ENCODE measurements at regions not wholly inside any gene's neighbourhood (a gene's known extent, or its start where the extent isn't known, plus 50 kb on each side); places are given as distances from the start of the nearest gene placed in this dataset.

DNA sequence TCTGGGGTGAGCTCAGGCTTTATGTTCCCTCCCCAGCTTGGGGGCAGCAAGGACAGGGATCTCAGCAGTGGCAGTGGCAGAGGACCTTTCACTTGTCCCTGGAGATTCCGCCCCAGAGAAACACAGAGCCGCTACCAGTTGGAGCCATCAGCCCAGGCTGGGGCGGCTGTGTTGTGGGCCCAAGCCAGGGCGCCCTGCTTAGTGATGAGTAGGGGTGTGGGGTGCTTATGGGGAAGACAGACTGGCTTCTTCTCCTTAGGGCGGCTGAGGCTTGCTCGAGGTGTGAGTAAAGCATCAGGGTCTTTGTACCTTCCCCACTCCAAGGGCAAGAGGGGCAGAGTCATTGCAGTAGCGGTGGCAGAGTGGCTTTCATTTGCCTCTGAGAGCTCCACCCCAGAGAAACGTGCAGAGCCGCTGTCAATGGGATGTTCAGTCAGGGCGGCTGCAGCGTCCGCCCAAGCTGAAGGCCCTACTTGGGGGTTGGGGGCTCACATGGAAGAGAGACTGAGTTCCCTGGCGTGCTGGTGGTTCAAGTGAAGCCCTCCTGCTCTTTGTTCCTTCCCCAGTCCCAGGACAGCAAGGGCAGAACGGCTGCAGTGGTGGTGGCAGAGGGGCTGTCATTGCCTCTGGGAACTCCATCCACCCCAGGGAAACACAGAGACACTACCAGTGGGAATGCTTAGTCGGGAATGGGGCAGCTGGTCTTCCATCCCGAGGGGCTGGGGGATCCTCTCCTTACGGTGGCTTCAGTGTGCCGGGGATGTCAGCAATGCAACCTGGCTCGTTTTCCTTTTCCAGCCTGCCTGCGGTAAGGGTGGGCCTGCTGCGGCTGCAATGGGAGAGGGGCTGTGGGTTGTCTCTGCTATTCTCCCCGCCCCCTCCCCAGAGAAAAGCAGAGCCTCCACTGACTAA is 2142.5 kb upstream of the TENM3 start:
- H2AFZ ChIP-seq (ENCODE audit: low read length): no peak overlapping the region
- no peaks in the 10 kb centered on the region for H3K36me3 ChIP-seq (ENCODE audit: insufficient read depth, low read length)
- H3K4me2 ChIP-seq (ENCODE audit: low read depth, low read length, poor library complexity, severe bottlenecking): no peak overlapping the region
- H3K27me3 ChIP-seq (ENCODE audit: low read length): no peaks in the 10 kb centered on the region
- no peak overlapping the region for H3K27ac ChIP-seq (ENCODE audit: low read length)
- no peak overlapping the region for H3K4me3 ChIP-seq (ENCODE audit: low read length)
- no peaks in the 10 kb centered on the region for H3K9me2 ChIP-seq (replicated peaks; ENCODE audit: insufficient read depth, low read length)
- no peaks in the 10 kb centered on the region for H4K20me1 ChIP-seq (ENCODE audit: insufficient read depth, low read depth, low read length)
- H3K9me3 ChIP-seq (ENCODE audit: low read length): no peaks in the 10 kb centered on the region
- H3K4me1 ChIP-seq (ENCODE audit: low read length): no peaks in the 10 kb centered on the region
- no peaks in the 10 kb centered on the region for H3K79me2 ChIP-seq (ENCODE audit: low read length)
- DNase-seq: no peak
- no peak overlapping the region for H3K9ac ChIP-seq (ENCODE audit: low read length)

DNA sequence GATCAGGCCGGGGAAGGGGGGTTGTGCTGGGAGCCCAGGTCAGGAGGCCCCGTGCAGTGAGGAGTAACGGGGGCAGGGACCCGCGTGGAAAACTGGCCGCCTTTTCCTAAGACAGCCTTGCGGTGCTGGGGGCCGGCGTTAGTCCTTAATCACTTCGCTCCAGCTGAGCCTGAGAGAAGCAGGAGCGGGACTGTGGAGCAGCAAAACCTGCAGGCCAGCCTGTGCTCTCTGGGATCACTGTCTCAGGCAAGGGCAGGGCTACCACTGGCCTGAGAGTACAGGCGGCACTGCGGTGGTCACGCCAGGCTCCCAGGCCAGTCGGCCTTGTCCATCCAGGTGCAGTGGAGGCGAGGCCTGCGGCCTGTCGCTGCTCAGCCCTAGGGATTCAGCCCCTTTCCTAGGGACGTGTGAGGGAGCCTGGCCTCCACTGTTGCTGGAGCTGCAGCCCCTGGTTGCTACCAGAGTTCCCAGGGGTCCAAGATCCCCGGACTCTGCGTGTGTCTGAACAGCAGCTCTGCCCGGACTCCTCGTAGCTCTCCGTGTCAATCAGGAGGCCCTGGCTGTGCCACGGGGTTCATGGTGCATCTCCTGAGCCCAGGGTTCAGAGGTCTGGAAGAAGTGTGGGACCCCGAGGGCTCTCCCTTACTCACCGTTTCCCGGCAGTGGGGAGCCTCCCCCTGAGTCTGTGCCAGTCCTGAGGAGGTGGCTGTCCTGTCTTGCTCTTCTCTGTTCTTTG is 2141.7 kb upstream of the TENM3 start:
- Histone ChIP-seq H3K79me2 (ENCODE audit: low read length) (no peaks in the 10 kb centered on the region), H3K27me3 (ENCODE audit: low read length) (no peaks in the 10 kb centered on the region), H3K4me1 (ENCODE audit: low read length) (no peaks in the 10 kb centered on the region), H3K9me3 (ENCODE audit: low read length) (no peaks in the 10 kb centered on the region), H3K9ac (ENCODE audit: low read length) (no peak overlapping the region), H3K4me3 (ENCODE audit: low read length) (no peak overlapping the region), H2AFZ (ENCODE audit: low read length) (no peak overlapping the region), H4K20me1 (ENCODE audit: insufficient read depth, low read depth, low read length) (no peaks in the 10 kb centered on the region), H3K9me2 (replicated peaks; ENCODE audit: insufficient read depth, low read length) (no peaks in the 10 kb centered on the region), H3K27ac (ENCODE audit: low read length) (no peak overlapping the region), H3K4me2 (ENCODE audit: low read depth, low read length, poor library complexity, severe bottlenecking) (no peak overlapping the region), H3K36me3 (ENCODE audit: insufficient read depth, low read length) (no peaks in the 10 kb centered on the region)
- DNase-seq: no peak

DNA sequence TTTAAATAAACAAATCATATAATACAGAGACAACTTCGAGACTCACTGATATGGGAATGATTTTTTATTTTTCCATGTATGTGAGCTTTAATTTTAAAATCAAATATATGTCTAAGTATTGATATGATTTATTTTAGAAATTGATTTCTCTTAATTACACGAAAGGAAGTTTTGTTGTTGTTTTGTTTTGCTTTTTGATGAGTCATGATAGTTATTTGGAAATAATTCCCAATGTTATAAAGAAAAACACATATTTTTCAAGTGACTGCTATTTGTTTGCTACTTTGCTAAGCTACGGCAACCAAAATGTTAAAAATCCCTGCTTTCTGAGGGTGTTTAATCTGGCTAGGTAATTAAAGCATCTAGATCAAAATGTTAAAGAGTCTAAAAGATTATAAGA is 2139.4 kb upstream of the TENM3 start:
- Histone ChIP-seq H4K20me1 (ENCODE audit: insufficient read depth, low read depth, low read length) (no peaks in the 10 kb centered on the region), H3K79me2 (ENCODE audit: low read length) (no peaks in the 10 kb centered on the region), H3K4me2 (ENCODE audit: low read depth, low read length, poor library complexity, severe bottlenecking) (no peak overlapping the region), H2AFZ (ENCODE audit: low read length) (no peak overlapping the region), H3K9me3 (ENCODE audit: low read length) (no peaks in the 10 kb centered on the region), H3K27ac (ENCODE audit: low read length) (no peak overlapping the region), H3K9me2 (replicated peaks; ENCODE audit: insufficient read depth, low read length) (no peaks in the 10 kb centered on the region), H3K27me3 (ENCODE audit: low read length) (no peaks in the 10 kb centered on the region), H3K4me3 (ENCODE audit: low read length) (no peak overlapping the region), H3K36me3 (ENCODE audit: insufficient read depth, low read length) (no peaks in the 10 kb centered on the region), H3K4me1 (ENCODE audit: low read length) (no peaks in the 10 kb centered on the region), H3K9ac (ENCODE audit: low read length) (no peak overlapping the region)
- no peak for DNase-seq

DNA sequence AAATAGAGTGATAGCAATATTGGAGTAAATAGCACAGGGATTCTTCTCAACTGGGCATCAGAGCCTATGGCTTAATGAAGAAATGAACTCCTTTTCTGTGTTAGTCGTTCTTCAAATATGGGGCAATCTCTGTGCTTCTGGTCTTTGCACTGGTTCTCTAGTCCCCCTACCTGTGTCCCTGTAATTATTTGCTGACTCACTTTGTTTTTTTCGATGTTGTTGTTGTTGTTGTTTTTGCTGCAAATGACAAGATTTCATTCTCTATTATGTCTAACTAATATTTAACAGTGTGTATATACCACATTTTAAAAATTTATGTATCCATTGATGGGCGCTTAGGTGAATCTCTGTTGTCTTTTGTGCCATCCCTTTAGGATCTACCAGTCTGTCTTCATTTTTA is 2137.8 kb upstream of the TENM3 start:
- no peak overlapping the region for H3K9ac ChIP-seq (ENCODE audit: low read length)
- no peaks in the 10 kb centered on the region for H3K9me3 ChIP-seq (ENCODE audit: low read length)
- no peaks in the 10 kb centered on the region for H3K79me2 ChIP-seq (ENCODE audit: low read length)
- H4K20me1 ChIP-seq (ENCODE audit: insufficient read depth, low read depth, low read length): no peaks in the 10 kb centered on the region
- no peak overlapping the region for H3K4me3 ChIP-seq (ENCODE audit: low read length)
- no peak overlapping the region for H3K4me2 ChIP-seq (ENCODE audit: low read depth, low read length, poor library complexity, severe bottlenecking)
- no peak overlapping the region for H2AFZ ChIP-seq (ENCODE audit: low read length)
- no peak overlapping the region for H3K27ac ChIP-seq (ENCODE audit: low read length)
- no peaks in the 10 kb centered on the region for H3K27me3 ChIP-seq (ENCODE audit: low read length)
- no peak for DNase-seq
- no peaks in the 10 kb centered on the region for H3K9me2 ChIP-seq (replicated peaks; ENCODE audit: insufficient read depth, low read length)
- H3K36me3 ChIP-seq (ENCODE audit: insufficient read depth, low read length): no peaks in the 10 kb centered on the region
- no peaks in the 10 kb centered on the region for H3K4me1 ChIP-seq (ENCODE audit: low read length)

DNA sequence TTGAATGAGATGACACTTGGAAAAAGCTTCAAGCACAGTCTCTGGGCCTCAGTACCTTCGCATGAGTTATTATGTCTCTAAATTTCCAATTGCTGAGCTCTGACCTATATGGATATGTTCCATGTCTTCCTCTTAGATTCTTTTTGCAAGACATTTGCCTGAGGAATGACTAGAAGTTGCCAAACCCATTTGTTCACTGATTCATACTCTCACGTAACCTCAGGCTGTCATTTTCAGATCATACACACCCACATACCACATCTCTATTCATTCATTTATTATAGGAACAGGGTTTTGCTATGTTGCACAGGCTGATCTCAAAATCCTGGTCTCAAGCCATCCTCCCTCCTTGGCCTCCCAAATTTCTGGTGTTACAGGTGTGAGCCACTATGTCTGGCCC is 2137.1 kb upstream of the TENM3 start:
- H4K20me1 ChIP-seq (ENCODE audit: insufficient read depth, low read depth, low read length): no peaks in the 10 kb centered on the region
- no peaks in the 10 kb centered on the region for H3K9me2 ChIP-seq (replicated peaks; ENCODE audit: insufficient read depth, low read length)
- H3K27ac ChIP-seq (ENCODE audit: low read length): no peak overlapping the region
- no peaks in the 10 kb centered on the region for H3K27me3 ChIP-seq (ENCODE audit: low read length)
- H2AFZ ChIP-seq (ENCODE audit: low read length): no peak overlapping the region
- no peak overlapping the region for H3K4me2 ChIP-seq (ENCODE audit: low read depth, low read length, poor library complexity, severe bottlenecking)
- H3K9ac ChIP-seq (ENCODE audit: low read length): no peak overlapping the region
- H3K79me2 ChIP-seq (ENCODE audit: low read length): no peaks in the 10 kb centered on the region
- H3K36me3 ChIP-seq (ENCODE audit: insufficient read depth, low read length): no peaks in the 10 kb centered on the region
- H3K4me1 ChIP-seq (ENCODE audit: low read length): no peaks in the 10 kb centered on the region
- no peak overlapping the region for H3K4me3 ChIP-seq (ENCODE audit: low read length)
- DNase-seq: no peak
- no peaks in the 10 kb centered on the region for H3K9me3 ChIP-seq (ENCODE audit: low read length)

DNA sequence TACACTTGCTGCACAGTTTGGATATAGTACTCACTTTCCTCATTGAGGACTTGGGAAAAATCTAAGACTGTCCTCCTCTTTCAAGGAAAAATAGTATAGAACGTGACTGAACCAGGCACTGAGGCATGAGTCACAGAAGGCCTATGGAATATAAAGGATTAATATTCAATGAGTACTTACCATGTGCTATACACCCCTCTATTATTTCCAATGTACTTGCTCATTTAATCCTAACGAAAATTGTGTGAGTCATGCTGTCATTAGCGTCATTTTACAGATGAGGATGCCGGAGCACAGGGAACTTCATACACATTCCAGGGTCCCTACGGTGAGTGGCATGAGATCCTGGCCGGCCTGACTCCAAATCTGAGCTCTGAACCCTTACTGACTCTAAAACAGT is 2136.2 kb upstream of the TENM3 start:
- H3K36me3 ChIP-seq (ENCODE audit: insufficient read depth, low read length): no peaks in the 10 kb centered on the region
- H3K79me2 ChIP-seq (ENCODE audit: low read length): no peaks in the 10 kb centered on the region
- H4K20me1 ChIP-seq (ENCODE audit: insufficient read depth, low read depth, low read length): no peaks in the 10 kb centered on the region
- H3K9ac ChIP-seq (ENCODE audit: low read length): no peak overlapping the region
- no peak overlapping the region for H2AFZ ChIP-seq (ENCODE audit: low read length)
- no peak overlapping the region for H3K4me3 ChIP-seq (ENCODE audit: low read length)
- H3K27ac ChIP-seq (ENCODE audit: low read length): no peak overlapping the region
- DNase-seq: no peak
- H3K9me3 ChIP-seq (ENCODE audit: low read length): no peaks in the 10 kb centered on the region
- no peaks in the 10 kb centered on the region for H3K4me1 ChIP-seq (ENCODE audit: low read length)
- no peak overlapping the region for H3K4me2 ChIP-seq (ENCODE audit: low read depth, low read length, poor library complexity, severe bottlenecking)
- no peaks in the 10 kb centered on the region for H3K9me2 ChIP-seq (replicated peaks; ENCODE audit: insufficient read depth, low read length)
- no peaks in the 10 kb centered on the region for H3K27me3 ChIP-seq (ENCODE audit: low read length)

DNA sequence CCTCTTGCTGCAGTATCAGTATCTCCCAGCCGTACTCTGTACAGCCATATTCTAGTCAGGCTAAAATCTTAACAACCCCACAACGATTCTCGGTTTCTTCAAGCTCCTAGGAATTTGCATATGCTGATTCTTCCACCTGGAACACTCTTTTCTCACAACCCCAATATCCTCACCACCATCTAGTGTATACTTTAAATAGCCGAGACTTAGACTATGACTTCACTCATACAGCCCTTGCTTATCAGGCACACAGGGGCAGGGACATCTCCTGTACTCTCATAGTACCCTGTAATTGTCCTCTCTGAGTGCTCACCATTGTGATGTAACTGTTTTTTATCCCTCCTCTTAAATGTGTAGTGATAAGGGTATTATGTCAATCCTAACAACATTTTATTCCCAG is 2126.4 kb upstream of the TENM3 start:
- H3K9ac ChIP-seq (ENCODE audit: low read length): no peak overlapping the region
- H3K79me2 ChIP-seq (ENCODE audit: low read length): no peaks in the 10 kb centered on the region
- no peak overlapping the region for H3K27ac ChIP-seq (ENCODE audit: low read length)
- no peaks in the 10 kb centered on the region for H3K9me2 ChIP-seq (replicated peaks; ENCODE audit: insufficient read depth, low read length)
- H3K27me3 ChIP-seq (ENCODE audit: low read length): no peaks in the 10 kb centered on the region
- H3K4me2 ChIP-seq (ENCODE audit: low read depth, low read length, poor library complexity, severe bottlenecking): no peak overlapping the region
- no peaks in the 10 kb centered on the region for H3K36me3 ChIP-seq (ENCODE audit: insufficient read depth, low read length)
- H3K9me3 ChIP-seq (ENCODE audit: low read length): no peaks in the 10 kb centered on the region
- no peak overlapping the region for H3K4me3 ChIP-seq (ENCODE audit: low read length)
- H2AFZ ChIP-seq (ENCODE audit: low read length): no peak overlapping the region
- H3K4me1 ChIP-seq (ENCODE audit: low read length): no peaks in the 10 kb centered on the region
- H4K20me1 ChIP-seq (ENCODE audit: insufficient read depth, low read depth, low read length): no peaks in the 10 kb centered on the region
- DNase-seq: no peak

DNA sequence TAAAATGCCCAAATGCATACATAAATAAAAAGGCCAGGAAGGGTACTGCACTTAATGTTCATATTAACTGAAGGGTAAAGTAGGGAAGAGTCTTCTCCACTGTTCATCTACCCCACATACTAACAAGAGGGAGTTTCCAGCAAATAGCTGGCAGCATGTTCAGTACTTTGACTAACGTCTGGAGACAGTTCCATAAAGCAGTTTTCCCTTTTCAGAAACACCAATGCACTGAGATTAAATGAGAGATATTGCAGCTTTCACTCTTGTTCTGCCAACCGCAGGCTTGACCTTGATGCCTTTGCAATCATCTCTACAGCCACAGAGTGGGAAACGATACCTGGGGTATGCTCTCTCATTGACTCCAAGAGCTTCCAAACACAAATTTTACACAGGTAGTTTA is 2123.1 kb upstream of the TENM3 start:
- H3K4me2 ChIP-seq (ENCODE audit: low read depth, low read length, poor library complexity, severe bottlenecking): no peak overlapping the region
- no peaks in the 10 kb centered on the region for H3K4me1 ChIP-seq (ENCODE audit: low read length)
- H3K9me2 ChIP-seq (replicated peaks; ENCODE audit: insufficient read depth, low read length): no peaks in the 10 kb centered on the region
- H4K20me1 ChIP-seq (ENCODE audit: insufficient read depth, low read depth, low read length): no peaks in the 10 kb centered on the region
- no peaks in the 10 kb centered on the region for H3K27me3 ChIP-seq (ENCODE audit: low read length)
- H3K79me2 ChIP-seq (ENCODE audit: low read length): no peaks in the 10 kb centered on the region
- DNase-seq: no peak
- H3K9me3 ChIP-seq (ENCODE audit: low read length): no peaks in the 10 kb centered on the region
- no peak overlapping the region for H2AFZ ChIP-seq (ENCODE audit: low read length)
- no peak overlapping the region for H3K9ac ChIP-seq (ENCODE audit: low read length)
- H3K36me3 ChIP-seq (ENCODE audit: insufficient read depth, low read length): no peaks in the 10 kb centered on the region
- no peak overlapping the region for H3K27ac ChIP-seq (ENCODE audit: low read length)
- H3K4me3 ChIP-seq (ENCODE audit: low read length): no peak overlapping the region
